Keratinocyte (primary cell): ENCODE measurements at regions not wholly inside any gene's neighbourhood (a gene's known extent, or its start where the extent isn't known, plus 50 kb on each side); places are given as distances from the start of the nearest gene placed in this dataset.

Experiments
- DNase-seq: peaks from one replicate; pipeline ENCODE4 v3.0.0-alpha.2; 2011; ENCODE audit warnings: low read depth, missing footprints, low spot score
- FAIRE-seq: peaks from 2 replicates; lab custom pipeline; 2011; peaks lifted over from hg19 to GRCh38; lab: Jason Lieb, UNC
- H2AFZ ChIP-seq: 2 replicates; pipeline ENCODE4 v1.6.0; 2012; ENCODE audit warnings: low read length, control low read depth, inconsistent platforms; ENCODE audit not compliant: control insufficient read depth
- H3K27ac ChIP-seq: 2 replicates; pipeline ENCODE4 v1.5.1; 2011; ENCODE audit warnings: low read length; ENCODE audit not compliant: control insufficient read depth, insufficient read depth
- H3K27me3 ChIP-seq: 3 replicates; pipeline ENCODE4 v1.6.0; 2011; ENCODE audit warnings: low read length; ENCODE audit not compliant: control insufficient read depth, insufficient read depth; ENCODE audit errors: extremely low read depth
- H3K36me3 ChIP-seq, 2 experiments: 2 replicates in 1 of 2; 3 replicates in 1 of 2; pipeline ENCODE4 v1.5.1; 2011; ENCODE audit warnings: low read length in 2 of 2, mild to moderate bottlenecking in 1 of 2; ENCODE audit not compliant: control insufficient read depth in 2 of 2, insufficient read depth in 2 of 2; ENCODE audit errors: extremely low read depth in 1 of 2
- H3K4me1 ChIP-seq: 3 replicates; pipeline ENCODE4 v1.5.1; 2011; ENCODE audit warnings: low read length; ENCODE audit not compliant: control insufficient read depth, insufficient read depth; ENCODE audit errors: extremely low read depth
- H3K4me2 ChIP-seq: 3 replicates; pipeline ENCODE4 v1.6.0; 2011; ENCODE audit warnings: low read depth, low read length; ENCODE audit not compliant: control insufficient read depth, insufficient read depth; ENCODE audit errors: extremely low read depth
- H3K4me3 ChIP-seq, 3 experiments: fragments of 200-600 bp in 1 of 3; sonication (generic) in 1 of 3; 2 replicates in 2 of 3; 3 replicates in 1 of 3; pipeline ENCODE4 v1.5.1; 2011 to 2016; ENCODE audit warnings: low read length in 3 of 3, mild to moderate bottlenecking in 3 of 3, control low read depth in 2 of 3, inconsistent platforms in 1 of 3, low read depth in 1 of 3, mixed read lengths in 1 of 3, mixed run types in 1 of 3, moderate library complexity in 1 of 3; ENCODE audit not compliant: control insufficient read depth in 2 of 3, insufficient read depth in 2 of 3; ENCODE audit errors: extremely low read depth in 1 of 3
- H3K79me2 ChIP-seq: 2 replicates; pipeline ENCODE4 v1.6.0; 2012; ENCODE audit warnings: low read length; ENCODE audit not compliant: control insufficient read depth, insufficient read depth
- H3K9ac ChIP-seq: 3 replicates; pipeline ENCODE4 v1.6.0; 2011; ENCODE audit warnings: low read length; ENCODE audit not compliant: control insufficient read depth, insufficient read depth; ENCODE audit errors: extremely low read depth
- H3K9me1 ChIP-seq: 3 replicates; pipeline ENCODE4 v1.6.0; 2011; ENCODE audit warnings: low read length; ENCODE audit not compliant: control insufficient read depth, insufficient read depth; ENCODE audit errors: extremely low read depth
- H3K9me3 ChIP-seq: 2 replicates; pipeline ENCODE4 v1.5.1; 2012; ENCODE audit warnings: low read depth, low read length; ENCODE audit not compliant: control insufficient read depth
- H4K20me1 ChIP-seq: 3 replicates; pipeline ENCODE4 v1.6.0; 2011; ENCODE audit warnings: low read length; ENCODE audit not compliant: control insufficient read depth, insufficient read depth; ENCODE audit errors: extremely low read depth
- EZH2 ChIP-seq: IDR thresholded peaks from one replicate; pipeline ENCODE4 v1.6.1; 2012; ENCODE audit warnings: inconsistent platforms, mild to moderate bottlenecking, low read length, moderate library complexity
- dilution Hi-C: fragments of 300-500 bp; cut with MboI; formaldehyde crosslinking; loops from one replicate; pipeline ENCODE4 v1.7.0; 2020; ENCODE audit warnings: low sequenced_read_pairs; ENCODE audit not compliant: extremely low pct_ligation_motif_present
- TF ChIP-seq, protein P1 (sequence below), 3 experiments: IDR thresholded peaks in 1 of 3; conservative IDR thresholded peaks in 1 of 3; optimal IDR thresholded peaks in 1 of 3; 2 replicates in 2 of 3; 3 replicates in 1 of 3; pipeline versions ENCODE3 to v1.5.1; 2011; ENCODE audit warnings: low read length in 3 of 3, mild to moderate bottlenecking in 3 of 3, moderate library complexity in 2 of 3, control low read depth in 1 of 3, inconsistent platforms in 1 of 3; ENCODE audit not compliant: insufficient read depth in 2 of 3; ENCODE audit errors: extremely low read depth in 1 of 3

DNA sequence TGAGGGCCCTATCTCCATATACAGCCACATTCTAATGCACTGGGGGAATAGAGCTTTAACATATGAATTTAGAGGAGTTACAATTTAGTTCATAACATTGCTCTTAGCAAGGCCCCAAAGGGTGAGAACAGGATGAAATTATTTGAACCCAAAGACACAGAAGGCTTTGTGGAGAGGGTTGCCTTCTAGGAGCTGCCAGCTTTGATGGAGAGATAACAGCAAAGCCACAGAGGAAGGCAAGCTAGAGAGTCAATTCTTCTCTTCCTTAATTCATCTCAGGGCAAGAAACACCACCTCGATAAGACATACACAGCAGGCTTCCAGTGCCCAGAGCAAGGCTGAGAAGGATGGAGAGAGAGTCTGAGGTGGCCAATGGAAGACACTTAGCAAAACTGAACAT lies 94.8 kb upstream of the TMPRSS15 start:
- Histone ChIP-seq H3K4me3 (no peak overlapping the region), H3K27me3 (no peaks in the 10 kb centered on the region), H3K9me3 (no peaks in the 10 kb centered on the region), H3K9me1 (no peaks in the 10 kb centered on the region), H2AFZ (no peak overlapping the region), H3K36me3 (no peaks in the 10 kb centered on the region), H3K9ac (no peak overlapping the region), H3K4me1 (peaks cover 5% of the 10 kb centered on the region), H3K4me2 (no peak overlapping the region), H3K27ac (no peak overlapping the region), H3K79me2 (no peaks in the 10 kb centered on the region), H4K20me1 (no peaks in the 10 kb centered on the region)
- FAIRE-seq (no peak), DNase-seq (no peak)
- dilution Hi-C loops, result no loop called here
- TF ChIP-seq, protein P1, sequence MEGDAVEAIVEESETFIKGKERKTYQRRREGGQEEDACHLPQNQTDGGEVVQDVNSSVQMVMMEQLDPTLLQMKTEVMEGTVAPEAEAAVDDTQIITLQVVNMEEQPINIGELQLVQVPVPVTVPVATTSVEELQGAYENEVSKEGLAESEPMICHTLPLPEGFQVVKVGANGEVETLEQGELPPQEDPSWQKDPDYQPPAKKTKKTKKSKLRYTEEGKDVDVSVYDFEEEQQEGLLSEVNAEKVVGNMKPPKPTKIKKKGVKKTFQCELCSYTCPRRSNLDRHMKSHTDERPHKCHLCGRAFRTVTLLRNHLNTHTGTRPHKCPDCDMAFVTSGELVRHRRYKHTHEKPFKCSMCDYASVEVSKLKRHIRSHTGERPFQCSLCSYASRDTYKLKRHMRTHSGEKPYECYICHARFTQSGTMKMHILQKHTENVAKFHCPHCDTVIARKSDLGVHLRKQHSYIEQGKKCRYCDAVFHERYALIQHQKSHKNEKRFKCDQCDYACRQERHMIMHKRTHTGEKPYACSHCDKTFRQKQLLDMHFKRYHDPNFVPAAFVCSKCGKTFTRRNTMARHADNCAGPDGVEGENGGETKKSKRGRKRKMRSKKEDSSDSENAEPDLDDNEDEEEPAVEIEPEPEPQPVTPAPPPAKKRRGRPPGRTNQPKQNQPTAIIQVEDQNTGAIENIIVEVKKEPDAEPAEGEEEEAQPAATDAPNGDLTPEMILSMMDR (optimal IDR thresholded peaks at IDR 0.05 in 1 of 3, IDR thresholded peaks at IDR 0.05 in 1 of 3, conservative IDR thresholded peaks at IDR 0.05 in 1 of 3; ENCODE audit: extremely low read depth in 1 of 3, insufficient read depth in 2 of 3, low read length in 3 of 3), result no peak
- TF ChIP-seq EZH2, result no peak

DNA sequence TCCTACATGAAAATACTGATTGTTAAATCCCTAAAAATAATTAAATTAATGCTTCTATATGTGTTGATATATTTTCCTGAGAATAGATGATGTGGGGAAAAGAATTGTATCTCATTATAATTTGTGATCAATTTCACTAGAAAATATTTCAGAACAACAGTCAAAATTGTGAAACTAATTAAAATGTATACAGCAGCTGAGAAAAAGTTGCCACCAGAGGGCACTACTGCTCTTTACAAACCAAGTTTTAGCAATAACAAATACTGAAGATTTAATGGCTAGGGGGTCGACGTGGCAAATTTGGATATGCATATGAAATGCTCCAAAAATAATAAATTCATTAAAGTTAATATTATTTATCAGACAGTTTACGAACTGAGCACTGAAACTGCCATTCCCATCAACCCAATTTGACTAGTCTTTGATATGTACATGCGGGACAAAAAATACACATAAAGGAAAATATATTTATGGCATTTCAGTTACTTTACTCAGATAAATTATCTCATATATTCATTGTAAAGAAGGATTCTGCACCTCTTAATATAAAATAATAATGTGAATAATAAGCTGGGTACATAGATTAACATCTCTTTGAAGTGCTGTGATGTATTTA lies 96.3 kb upstream of the TMPRSS15 start:
- DNase-seq, result no peak
- Histone ChIP-seq H3K4me1 (no peaks in the 10 kb centered on the region), H3K36me3 (no peaks in the 10 kb centered on the region), H3K9ac (no peak overlapping the region), H3K27me3 (no peaks in the 10 kb centered on the region), H3K27ac (no peak overlapping the region), H2AFZ (no peak overlapping the region), H3K79me2 (no peaks in the 10 kb centered on the region), H3K9me3 (no peaks in the 10 kb centered on the region), H3K4me2 (no peak overlapping the region), H3K9me1 (no peaks in the 10 kb centered on the region), H4K20me1 (no peaks in the 10 kb centered on the region), H3K4me3 (no peak overlapping the region)
- dilution Hi-C loops, result no loop called here
- no peak for FAIRE-seq
- TF ChIP-seq, protein P1 (optimal IDR thresholded peaks at IDR 0.05 in 1 of 3, IDR thresholded peaks at IDR 0.05 in 1 of 3, conservative IDR thresholded peaks at IDR 0.05 in 1 of 3; ENCODE audit: extremely low read depth in 1 of 3, insufficient read depth in 2 of 3, low read length in 3 of 3), result peak in 2 of 3 experiments; percentile 51 to 56
- no peak for TF ChIP-seq EZH2
